Gastrocnemius medialis (tissue), 4 donors: ENCODE measurements at regions not wholly inside any gene's neighbourhood (a gene's known extent, or its start where the extent isn't known, plus 50 kb on each side); places are given as distances from the start of the nearest gene placed in this dataset.

Experiments
- CTCF ChIP-seq, 5 experiments: fragments of 450-650 bp in 3 of 5; fragments of 200-600 bp in 2 of 5; sonication (generic) in 2 of 5; IDR thresholded peaks in 4 of 5; conservative IDR thresholded peaks in 1 of 5; 1 replicate in 4 of 5; 2 replicates in 1 of 5; pipeline ENCODE4 v1.5.1; 2016 to 2019; ENCODE audit warnings: antibody characterized with exemption in 5 of 5, mild to moderate bottlenecking in 3 of 5, moderate library complexity in 3 of 5
- POLR2A ChIP-seq, 2 donors: fragments of 450-650 bp; IDR thresholded peaks; one replicate each; pipeline ENCODE4 v1.6.1; 2017; ENCODE audit warnings: antibody characterized with exemption in 2 of 2, mild to moderate bottlenecking in 2 of 2, moderate library complexity in 2 of 2

DNA sequence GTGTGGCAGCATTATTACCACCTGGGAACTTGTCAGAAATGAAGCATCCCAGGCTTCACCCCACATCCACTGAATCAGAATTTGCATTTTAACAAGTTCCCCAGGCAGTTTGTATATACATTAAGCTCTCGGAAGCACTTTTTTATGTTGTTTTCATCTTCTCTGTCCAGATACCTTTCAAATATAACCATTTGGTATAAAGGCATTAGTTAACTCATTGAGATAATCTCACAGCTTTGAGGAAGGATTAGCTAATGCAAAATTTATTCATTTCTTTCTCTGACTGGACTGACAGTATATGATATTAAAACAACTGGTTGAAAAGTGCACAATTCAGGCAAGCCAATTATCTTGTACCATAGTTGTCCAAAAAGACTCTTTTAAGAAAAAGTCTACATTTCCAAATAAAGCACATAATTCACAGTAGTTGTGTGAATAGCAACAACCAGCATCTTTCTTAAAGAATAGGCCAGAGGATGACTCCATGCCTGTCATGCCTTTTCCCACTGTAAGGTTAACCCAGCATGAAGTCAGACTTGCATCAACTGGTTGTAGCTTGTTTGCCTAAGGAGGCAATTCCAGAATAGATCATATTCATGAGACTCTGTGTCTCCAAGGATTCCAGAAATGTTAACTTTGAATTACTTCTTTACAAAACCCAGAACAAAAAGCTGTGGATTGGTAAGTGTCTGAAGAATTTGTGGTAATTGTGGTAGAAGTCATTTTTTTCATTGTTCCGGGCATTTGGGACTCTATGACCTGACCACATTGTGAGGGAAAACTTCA lies 254.3 kb upstream of the SESN3 start:
- TF ChIP-seq POLR2A (IDR thresholded peaks at IDR 0.05) (no peak), CTCF (IDR thresholded peaks at IDR 0.05 in 4 of 5, conservative IDR thresholded peaks at IDR 0.05 in 1 of 5) (no peak)
